ENCODE measurements at regions not wholly inside any gene's neighbourhood (a gene's known extent, or its start where the extent isn't known, plus 50 kb on each side); places are given as distances from the start of the nearest gene placed in this dataset.

GRCh38 chr6:50661636-50662035, 51.7 kb upstream of the TFAP2D start:
- Histone ChIP-seq H4K5ac (ENCODE audit: low read depth, low read length) (no peak overlapping the region), H4K91ac (ENCODE audit: insufficient read depth, low read depth, low read length) (no peak overlapping the region), H3K36me3 (ENCODE audit: control insufficient read depth, insufficient read depth, low read length) (no peaks in the 10 kb centered on the region), H3K9me3 (ENCODE audit: control insufficient read depth, insufficient read depth, low read length) (no peaks in the 10 kb centered on the region), H2BK5ac (ENCODE audit: low read depth, low read length, poor library complexity, severe bottlenecking) (no peak overlapping the region), H3K4me3 (ENCODE audit: insufficient read depth, low read depth, low read length) (no peak overlapping the region), H3K4ac (ENCODE audit: low read depth, low read length) (no peak overlapping the region), H3K56ac (ENCODE audit: extremely low read depth, insufficient read depth, low read length) (no peak overlapping the region), H3K14ac (replicated peaks; ENCODE audit: low read depth, low read length) (no peak overlapping the region), H3K9me1 (ENCODE audit: insufficient read depth, low read length) (no peaks in the 10 kb centered on the region), H3K4me2 (ENCODE audit: low read depth, low read length) (no peak overlapping the region), H3K18ac (ENCODE audit: low read depth, low read length) (no peak overlapping the region), H2AK9ac (replicated peaks; ENCODE audit: low read depth, low read length, poor library complexity) (no peak overlapping the region), H2AFZ (replicated peaks; ENCODE audit: low read length, poor library complexity) (no peak overlapping the region), H2BK15ac (ENCODE audit: low read depth, low read length) (no peak overlapping the region), H3K23ac (ENCODE audit: low read depth, low read length) (no peak overlapping the region), H3K9ac (ENCODE audit: low read depth, low read length) (no peak overlapping the region), H2AK5ac (ENCODE audit: low read depth, low read length) (no peak overlapping the region), H2BK120ac (ENCODE audit: low read depth, low read length) (no peak overlapping the region), H3K27me3 (ENCODE audit: control insufficient read depth, insufficient read depth, low read length) (no peaks in the 10 kb centered on the region), H3K4me1 (ENCODE audit: control insufficient read depth, insufficient read depth, low read length) (no peaks in the 10 kb centered on the region), H3K79me1 (ENCODE audit: low read depth in 1 of 2, low read length in 2 of 2) (no peaks in the 10 kb centered on the region), H2BK20ac (ENCODE audit: low read depth, low read length) (no peak overlapping the region), H4K8ac (ENCODE audit: low read depth in 2 of 2, low read length in 2 of 2) (no peak overlapping the region), H4K20me1 (ENCODE audit: insufficient read depth, low read length) (no peaks in the 10 kb centered on the region), H3K27ac (ENCODE audit: insufficient read depth, low read length) (no peak overlapping the region)
- DNase-seq, result no peak
- in situ Hi-C loops (cut with MboI; ENCODE audit: low sequenced_read_pairs) (no loop called here), intact Hi-C loops (cut with micrococcal nuclease) (no loop called here), dilution Hi-C loops (cut with HindIII; ENCODE audit: low sequenced_read_pairs, unreplicated experiment) (no loop called here)
- no TSS peak for BruUV-seq (replicated peaks)
- no peak for ATAC-seq (ENCODE audit: low read depth)
- WGBS, 2 experiments (ENCODE audit: extremely low coverage in 2 of 2, insufficient read length in 1 of 2), result no CpG with 5 or more reads among the region's 1 CpG
- POLR2A ChIA-PET (ENCODE audit: unreplicated experiment), result no interaction called here
- TF ChIP-seq FOS (IDR thresholded peaks at IDR 0.05; ENCODE audit: low read depth, low read length), result no peak
- CTCF ChIA-PET, result no interaction called here
